ENCODE measurements at regions not wholly inside any gene's neighbourhood (a gene's known extent, or its start where the extent isn't known, plus 50 kb on each side); places are given as distances from the start of the nearest gene placed in this dataset.

GRCh38 chr3:168183774-168184173 is 88.0 kb upstream of the GOLIM4 start:
- no peak for TF ChIP-seq CTCF (IDR thresholded peaks at IDR 0.05; ENCODE audit: poor library complexity)
- TF ChIP-seq EZH2 (IDR thresholded peaks at IDR 0.05; ENCODE audit: borderline replicate concordance): no peak
- TF ChIP-seq EZH2phosphoT487 (IDR thresholded peaks at IDR 0.05; ENCODE audit: low read depth, severe bottlenecking, unreplicated experiment): no peak
